ENCODE measurements at regions not wholly inside any gene's neighbourhood (a gene's known extent, or its start where the extent isn't known, plus 50 kb on each side); places are given as distances from the start of the nearest gene placed in this dataset.

DNA sequence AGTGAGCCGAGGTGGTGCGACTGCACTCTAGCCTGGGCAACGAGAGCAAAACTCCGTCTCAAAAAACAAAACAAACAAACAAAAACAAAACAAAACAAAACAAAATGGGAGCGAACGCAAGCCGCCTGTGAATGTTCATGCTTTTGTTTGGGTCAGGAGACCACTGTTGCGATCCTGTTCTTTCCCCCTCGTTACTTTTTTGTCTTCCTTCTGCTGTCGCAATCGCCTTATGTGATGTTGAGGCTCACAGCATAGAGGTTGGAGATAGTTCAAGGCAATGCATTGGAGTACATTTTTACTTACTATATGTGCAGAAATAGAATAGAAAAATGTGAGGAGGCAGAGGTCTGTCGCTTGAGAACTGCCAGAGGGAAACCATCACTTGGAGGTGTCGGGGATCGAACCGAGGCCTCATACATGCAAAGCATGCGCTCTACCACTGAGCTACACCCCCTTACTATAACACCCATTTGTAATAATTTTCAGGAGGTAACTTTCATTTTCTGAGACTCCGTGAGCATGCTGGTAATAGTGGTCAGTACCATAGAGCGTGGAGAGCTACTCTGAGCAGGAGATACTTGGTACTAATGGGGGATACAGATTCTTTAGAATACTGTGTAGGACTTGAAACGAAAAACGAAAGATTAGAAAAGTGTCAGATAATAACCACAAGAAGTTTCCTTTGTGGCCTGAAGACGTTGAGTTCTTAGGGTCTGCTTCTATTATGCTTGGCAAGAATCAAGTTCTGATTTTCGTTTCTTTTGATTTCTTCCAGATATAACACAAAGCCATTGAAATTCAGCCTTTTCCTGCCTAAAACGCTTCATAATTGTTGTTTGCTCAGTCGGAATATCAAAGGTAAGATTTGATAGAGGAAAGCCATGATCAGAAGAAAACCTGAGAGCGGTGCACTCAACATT lies 121.1 kb downstream of the TRIM27 start:
- Mint-ChIP-seq H3K4me1 (no peaks in the 10 kb centered on the region), H3K27ac (no peak overlapping the region), H3K27me3 (ENCODE audit: low read depth) (peaks cover 94% of the 10 kb centered on the region), H3K36me3 (ENCODE audit: low read depth) (no peaks in the 10 kb centered on the region), H3K9me3 (no peaks in the 10 kb centered on the region), H3K4me3 (no peak overlapping the region)
- TF ChIP-seq, protein P1, sequence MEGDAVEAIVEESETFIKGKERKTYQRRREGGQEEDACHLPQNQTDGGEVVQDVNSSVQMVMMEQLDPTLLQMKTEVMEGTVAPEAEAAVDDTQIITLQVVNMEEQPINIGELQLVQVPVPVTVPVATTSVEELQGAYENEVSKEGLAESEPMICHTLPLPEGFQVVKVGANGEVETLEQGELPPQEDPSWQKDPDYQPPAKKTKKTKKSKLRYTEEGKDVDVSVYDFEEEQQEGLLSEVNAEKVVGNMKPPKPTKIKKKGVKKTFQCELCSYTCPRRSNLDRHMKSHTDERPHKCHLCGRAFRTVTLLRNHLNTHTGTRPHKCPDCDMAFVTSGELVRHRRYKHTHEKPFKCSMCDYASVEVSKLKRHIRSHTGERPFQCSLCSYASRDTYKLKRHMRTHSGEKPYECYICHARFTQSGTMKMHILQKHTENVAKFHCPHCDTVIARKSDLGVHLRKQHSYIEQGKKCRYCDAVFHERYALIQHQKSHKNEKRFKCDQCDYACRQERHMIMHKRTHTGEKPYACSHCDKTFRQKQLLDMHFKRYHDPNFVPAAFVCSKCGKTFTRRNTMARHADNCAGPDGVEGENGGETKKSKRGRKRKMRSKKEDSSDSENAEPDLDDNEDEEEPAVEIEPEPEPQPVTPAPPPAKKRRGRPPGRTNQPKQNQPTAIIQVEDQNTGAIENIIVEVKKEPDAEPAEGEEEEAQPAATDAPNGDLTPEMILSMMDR (IDR thresholded peaks at IDR 0.05; ENCODE audit: unreplicated experiment in 3 of 3) = no peak

GRCh38 chr6:28803337-28803709 lies 120.5 kb downstream of the TRIM27 start:
- no peaks in the 10 kb centered on the region for H3K36me3 Mint-ChIP-seq (ENCODE audit: low read depth)
- H3K4me1 Mint-ChIP-seq = no peaks in the 10 kb centered on the region
- H3K27me3 Mint-ChIP-seq (ENCODE audit: low read depth) = peaks cover 95% of the 10 kb centered on the region
- H3K4me3 Mint-ChIP-seq = no peak overlapping the region
- TF ChIP-seq, protein P1 (IDR thresholded peaks at IDR 0.05; ENCODE audit: unreplicated experiment in 3 of 3) = no peak
- H3K27ac Mint-ChIP-seq = no peak overlapping the region
- H3K9me3 Mint-ChIP-seq = no peaks in the 10 kb centered on the region

DNA sequence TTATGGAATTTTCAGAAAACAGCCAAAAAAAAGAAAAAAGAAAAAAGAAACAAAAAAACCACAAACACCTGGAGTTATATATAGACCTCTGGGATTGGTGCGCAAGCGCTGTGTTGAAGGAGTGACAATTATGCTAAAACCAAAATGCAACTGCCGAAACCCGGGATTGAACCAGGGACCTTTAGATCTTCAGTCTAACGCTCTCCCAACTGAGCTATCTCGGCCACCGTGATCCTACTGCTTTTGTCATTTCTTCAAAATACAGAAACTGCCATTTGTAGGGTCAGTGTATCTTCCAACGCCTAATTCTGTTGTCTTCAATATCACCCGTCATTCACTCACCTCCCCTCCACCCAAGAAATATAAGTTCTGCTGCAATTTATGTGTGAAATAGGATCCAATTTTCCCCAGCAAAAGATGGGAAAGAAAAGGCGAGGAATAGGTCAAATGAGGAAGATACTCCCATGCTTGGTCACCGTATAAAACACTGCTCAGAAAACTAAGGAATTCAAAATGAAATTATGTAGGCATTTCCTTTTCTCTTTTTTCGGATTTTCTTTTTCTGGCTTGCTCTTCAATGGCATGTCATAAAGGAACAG lies 116.0 kb downstream of the TRIM27 start:
- TF ChIP-seq, protein P1 (IDR thresholded peaks at IDR 0.05; ENCODE audit: unreplicated experiment in 3 of 3) = no peak
- H3K9me3 Mint-ChIP-seq = peaks cover 2% of the 10 kb centered on the region
- H3K27me3 Mint-ChIP-seq (ENCODE audit: low read depth) = peaks cover 99% of the 10 kb centered on the region
- peaks cover 6% of the 10 kb centered on the region for H3K4me1 Mint-ChIP-seq
- no peak overlapping the region for H3K27ac Mint-ChIP-seq
- H3K4me3 Mint-ChIP-seq = peak overlapping the region; percentile 24 to 44 (median 35)
- H3K36me3 Mint-ChIP-seq (ENCODE audit: low read depth) = no peaks in the 10 kb centered on the region

GRCh38 chr6:28808383-28808782 lies 115.4 kb downstream of the TRIM27 start:
- TF ChIP-seq, protein P1 (IDR thresholded peaks at IDR 0.05; ENCODE audit: unreplicated experiment in 3 of 3) = no peak
- Mint-ChIP-seq H3K9me3 (peaks cover 2% of the 10 kb centered on the region), H3K4me3 (peak overlapping the region in 2 of 3 experiments; percentile 24 to 44), H3K4me1 (peaks cover 6% of the 10 kb centered on the region), H3K36me3 (ENCODE audit: low read depth) (no peaks in the 10 kb centered on the region), H3K27ac (no peak overlapping the region), H3K27me3 (ENCODE audit: low read depth) (peaks cover 99% of the 10 kb centered on the region)

- H3K9me3 Mint-ChIP-seq = peaks cover 14% of the 10 kb centered on the region
- TF ChIP-seq, protein P1 (IDR thresholded peaks at IDR 0.05; ENCODE audit: unreplicated experiment in 3 of 3) = no peak
- H3K4me1 Mint-ChIP-seq = peaks cover 14% of the 10 kb centered on the region
- H3K27me3 Mint-ChIP-seq (ENCODE audit: low read depth) = peaks cover 99% of the 10 kb centered on the region
- H3K27ac Mint-ChIP-seq = no peak overlapping the region
- no peaks in the 10 kb centered on the region for H3K36me3 Mint-ChIP-seq (ENCODE audit: low read depth)
- peak overlapping the region; percentile 59 to 64 (median 63) for H3K4me3 Mint-ChIP-seq
Measured at GRCh38 chr6:28809947-28810658, 113.7 kb downstream of the TRIM27 start.
